KMS-11 (cell line): ENCODE measurements at regions not wholly inside any gene's neighbourhood (a gene's known extent, or its start where the extent isn't known, plus 50 kb on each side); places are given as distances from the start of the nearest gene placed in this dataset.
"Not testable (repeated sequence)": the region's sequence is repeated elsewhere in the genome, so short reads cannot be mapped to it uniquely, and the experiment has no call there.

Experiments used
- H2AFZ ChIP-seq: fragments of 200-600 bp; sonication (generic); 2 replicates; pipeline ENCODE4 v1.6.1; 2016; ENCODE audit warnings: antibody characterized with exemption, mixed run types, low read depth
- H3K27ac ChIP-seq: fragments of 200-600 bp; sonication (generic); 2 replicates; pipeline ENCODE4 v1.6.1; 2016; ENCODE audit warnings: mild to moderate bottlenecking, mixed run types
- H3K27me3 ChIP-seq: fragments of 200-600 bp; sonication (generic); 2 replicates; pipeline ENCODE4 v1.6.1; 2017; ENCODE audit warnings: mild to moderate bottlenecking, low read depth, mixed run types, moderate library complexity; ENCODE audit not compliant: insufficient read depth
- H3K36me3 ChIP-seq: fragments of 200-600 bp; sonication (generic); 2 replicates; pipeline ENCODE4 v1.6.1; 2017; ENCODE audit warnings: mild to moderate bottlenecking, mixed run types; ENCODE audit not compliant: insufficient read depth
- H3K4me1 ChIP-seq: fragments of 200-600 bp; sonication (generic); 2 replicates; pipeline ENCODE4 v1.6.1; 2016; ENCODE audit warnings: mild to moderate bottlenecking, low read depth, mixed run types; ENCODE audit not compliant: poor library complexity, severe bottlenecking
- H3K4me2 ChIP-seq: fragments of 200-600 bp; sonication (generic); 2 replicates; pipeline ENCODE4 v1.7.0; 2016; ENCODE audit warnings: mild to moderate bottlenecking, mixed run types
- H3K4me3 ChIP-seq: fragments of 200-600 bp; sonication (generic); IDR thresholded peaks from 2 replicates; pipeline ENCODE4 v1.6.1; 2017; ENCODE audit warnings: low read depth, low read length, mixed read lengths; ENCODE audit not compliant: insufficient read depth
- H3K79me2 ChIP-seq: fragments of 200-600 bp; sonication (generic); 2 replicates; pipeline ENCODE4 v1.6.1; 2016; ENCODE audit warnings: low read depth, mixed run types; ENCODE audit not compliant: insufficient read depth
- H3K9ac ChIP-seq: fragments of 200-600 bp; sonication (generic); 2 replicates; pipeline ENCODE4 v1.6.1; 2016; ENCODE audit warnings: mild to moderate bottlenecking, mixed run types
- H4K20me1 ChIP-seq: fragments of 200-600 bp; sonication (generic); 2 replicates; pipeline ENCODE4 v1.6.1; 2016; ENCODE audit warnings: mild to moderate bottlenecking, mixed run types; ENCODE audit not compliant: insufficient read depth
- CTCF ChIP-seq: fragments of 200-600 bp; sonication (generic); conservative IDR thresholded peaks from 2 replicates; pipeline ENCODE4 v1.6.1; 2017; ENCODE audit warnings: low read depth, mild to moderate bottlenecking, antibody characterized with exemption, low read length, moderate library complexity, mixed read lengths

- H3K4me1 ChIP-seq, result no peaks in the 10 kb centered on the region
- H4K20me1 ChIP-seq, result no peaks in the 10 kb centered on the region
- no peak overlapping the region for H3K4me2 ChIP-seq
Observed at GRCh38 chr11:69950621-69951020, 127.5 kb upstream of the ANO1 start.

GRCh38 chr11:69951821-69952220, 126.3 kb upstream of the ANO1 start:
- H3K4me3 ChIP-seq, result no peak overlapping the region
- H3K4me2 ChIP-seq, result no peak overlapping the region
- no peak for TF ChIP-seq CTCF
- H2AFZ ChIP-seq, result no peak overlapping the region
- H3K4me1 ChIP-seq, result no peaks in the 10 kb centered on the region
- H3K9ac ChIP-seq, result no peak overlapping the region
- H3K36me3 ChIP-seq, result no peaks in the 10 kb centered on the region
- no peak overlapping the region for H3K27ac ChIP-seq
- H3K27me3 ChIP-seq, result peaks cover 3% of the 10 kb centered on the region; the same call in 1 of the 2 replicates
- no peaks in the 10 kb centered on the region for H3K79me2 ChIP-seq
- H4K20me1 ChIP-seq, result no peaks in the 10 kb centered on the region

More at GRCh38 chr11:69950621-69951020, 127.5 kb upstream of the ANO1 start:
- no peak overlapping the region for H2AFZ ChIP-seq
- no peaks in the 10 kb centered on the region for H3K36me3 ChIP-seq
- H3K4me3 ChIP-seq, result no peak overlapping the region
- H3K9ac ChIP-seq, result no peak overlapping the region
- no peak overlapping the region for H3K27ac ChIP-seq
- H3K79me2 ChIP-seq, result no peaks in the 10 kb centered on the region
- TF ChIP-seq CTCF, result no peak
- peaks cover 3% of the 10 kb centered on the region; the same call in 1 of the 2 replicates for H3K27me3 ChIP-seq

- not testable (repeated sequence) for H3K27ac ChIP-seq, H3K36me3 ChIP-seq, H3K4me3 ChIP-seq, H4K20me1 ChIP-seq, H3K4me2 ChIP-seq, H3K79me2 ChIP-seq, H3K9ac ChIP-seq, H3K27me3 ChIP-seq, H2AFZ ChIP-seq, H3K4me1 ChIP-seq
Observed at GRCh38 chr11:69952229-69952975, 125.7 kb upstream of the ANO1 start.

- Histone ChIP-seq H3K27ac (no peak overlapping the region), H3K79me2 (no peaks in the 10 kb centered on the region), H3K4me3 (no peak overlapping the region), H4K20me1 (no peaks in the 10 kb centered on the region), H3K9ac (no peak overlapping the region), H3K27me3 (peaks cover 3% of the 10 kb centered on the region; the same call in 1 of the 2 replicates), H3K4me1 (no peaks in the 10 kb centered on the region), H3K36me3 (no peaks in the 10 kb centered on the region), H2AFZ (no peak overlapping the region), H3K4me2 (no peak overlapping the region)
- no peak for TF ChIP-seq CTCF
Observed at GRCh38 chr11:69953356-69953755, 124.8 kb upstream of the ANO1 start.

- H3K9ac ChIP-seq, result no peak overlapping the region
- no peak for TF ChIP-seq CTCF
- no peaks in the 10 kb centered on the region for H3K4me1 ChIP-seq
- H3K79me2 ChIP-seq, result no peaks in the 10 kb centered on the region
- H3K27ac ChIP-seq, result no peak overlapping the region
- H3K27me3 ChIP-seq, result peaks cover 3% of the 10 kb centered on the region; the same call in 1 of the 2 replicates
- no peaks in the 10 kb centered on the region for H3K36me3 ChIP-seq
- no peak overlapping the region for H3K4me2 ChIP-seq
- H2AFZ ChIP-seq, result no peak overlapping the region
- no peaks in the 10 kb centered on the region for H4K20me1 ChIP-seq
- no peak overlapping the region for H3K4me3 ChIP-seq
Observed at GRCh38 chr11:69954756-69955155, 123.4 kb upstream of the ANO1 start.
